Keratinocyte (primary cell): ENCODE measurements at regions not wholly inside any gene's neighbourhood (a gene's known extent, or its start where the extent isn't known, plus 50 kb on each side); places are given as distances from the start of the nearest gene placed in this dataset.

Source experiments
- EZH2 ChIP-seq: IDR thresholded peaks from one replicate; pipeline ENCODE4 v1.6.1; 2012; ENCODE audit warnings: inconsistent platforms, mild to moderate bottlenecking, low read length, moderate library complexity
- TF ChIP-seq, protein P1 (sequence below), 3 experiments: IDR thresholded peaks in 1 of 3; conservative IDR thresholded peaks in 1 of 3; optimal IDR thresholded peaks in 1 of 3; 2 replicates in 2 of 3; 3 replicates in 1 of 3; pipeline versions ENCODE3 to v1.5.1; 2011; ENCODE audit warnings: low read length in 3 of 3, mild to moderate bottlenecking in 3 of 3, moderate library complexity in 2 of 3, control low read depth in 1 of 3, inconsistent platforms in 1 of 3; ENCODE audit not compliant: insufficient read depth in 2 of 3; ENCODE audit errors: extremely low read depth in 1 of 3

DNA sequence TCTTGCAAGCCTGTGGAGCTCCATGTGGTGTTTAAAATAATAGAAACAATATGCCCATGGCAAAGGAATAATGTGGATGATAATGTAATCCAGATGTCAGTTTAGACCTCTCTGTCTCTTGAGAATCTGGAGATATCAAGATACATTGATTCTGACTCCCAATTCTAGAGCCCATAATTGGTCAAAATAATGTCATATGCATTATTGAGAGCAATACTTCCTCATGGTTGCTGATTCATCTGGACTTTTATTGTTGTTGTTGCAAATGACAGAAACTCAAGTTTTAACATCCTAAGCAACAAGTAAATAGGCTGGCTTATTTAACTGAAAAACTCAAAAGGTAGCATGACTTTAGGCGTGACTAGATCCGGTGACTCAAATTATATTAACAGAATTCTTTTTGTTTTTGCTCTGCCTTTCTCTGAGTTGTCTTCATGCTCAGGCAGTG, 152.1 kb downstream of the PCSK1 start:
- TF ChIP-seq, protein P1, sequence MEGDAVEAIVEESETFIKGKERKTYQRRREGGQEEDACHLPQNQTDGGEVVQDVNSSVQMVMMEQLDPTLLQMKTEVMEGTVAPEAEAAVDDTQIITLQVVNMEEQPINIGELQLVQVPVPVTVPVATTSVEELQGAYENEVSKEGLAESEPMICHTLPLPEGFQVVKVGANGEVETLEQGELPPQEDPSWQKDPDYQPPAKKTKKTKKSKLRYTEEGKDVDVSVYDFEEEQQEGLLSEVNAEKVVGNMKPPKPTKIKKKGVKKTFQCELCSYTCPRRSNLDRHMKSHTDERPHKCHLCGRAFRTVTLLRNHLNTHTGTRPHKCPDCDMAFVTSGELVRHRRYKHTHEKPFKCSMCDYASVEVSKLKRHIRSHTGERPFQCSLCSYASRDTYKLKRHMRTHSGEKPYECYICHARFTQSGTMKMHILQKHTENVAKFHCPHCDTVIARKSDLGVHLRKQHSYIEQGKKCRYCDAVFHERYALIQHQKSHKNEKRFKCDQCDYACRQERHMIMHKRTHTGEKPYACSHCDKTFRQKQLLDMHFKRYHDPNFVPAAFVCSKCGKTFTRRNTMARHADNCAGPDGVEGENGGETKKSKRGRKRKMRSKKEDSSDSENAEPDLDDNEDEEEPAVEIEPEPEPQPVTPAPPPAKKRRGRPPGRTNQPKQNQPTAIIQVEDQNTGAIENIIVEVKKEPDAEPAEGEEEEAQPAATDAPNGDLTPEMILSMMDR (optimal IDR thresholded peaks at IDR 0.05 in 1 of 3, IDR thresholded peaks at IDR 0.05 in 1 of 3, conservative IDR thresholded peaks at IDR 0.05 in 1 of 3; ENCODE audit: extremely low read depth in 1 of 3, insufficient read depth in 2 of 3, low read length in 3 of 3) = no peak
- no peak for TF ChIP-seq EZH2
